Left ventricle myocardium inferior (tissue), 1 donor: ENCODE measurements at regions not wholly inside any gene's neighbourhood (a gene's known extent, or its start where the extent isn't known, plus 50 kb on each side); places are given as distances from the start of the nearest gene placed in this dataset.

Source experiments
- DNase-seq: peaks from one replicate; pipeline ENCODE4 v3.0.0-alpha.2; 2020
- H3K27ac ChIP-seq: fragments of 200-600 bp; replicated peaks from 2 replicates; pipeline ENCODE4 v1.8.0; 2021
- H3K27me3 ChIP-seq: fragments of 200-600 bp; 2 replicates; pipeline ENCODE4 v1.8.0; 2021; ENCODE audit warnings: low read depth
- H3K36me3 ChIP-seq: fragments of 200-600 bp; 2 replicates; pipeline ENCODE4 v1.8.0; 2021
- H3K4me1 ChIP-seq: fragments of 200-600 bp; 2 replicates; pipeline ENCODE4 v1.8.0; 2021
- H3K4me3 ChIP-seq: fragments of 200-600 bp; 2 replicates; pipeline ENCODE4 v1.8.0; 2021; ENCODE audit warnings: mild to moderate bottlenecking, moderate library complexity
- H3K9me3 ChIP-seq: fragments of 200-600 bp; replicated peaks from 2 replicates; pipeline ENCODE4 v1.8.0; 2021
- intact Hi-C: fragments of 100-400 bp; cut with micrococcal nuclease; formaldehyde crosslinking; loops from one replicate; pipeline ENCODE4 v1.11.0; 2022
- TF ChIP-seq, protein P1 (sequence below): fragments of 200-600 bp; IDR thresholded peaks from 2 replicates; pipeline ENCODE4 v1.8.0; 2021; ENCODE audit warnings: antibody characterized with exemption, mild to moderate bottlenecking, borderline replicate concordance
- donor health status: DM: no; HTN: yes; CAD: no; lungs with severe emphysema.

DNA sequence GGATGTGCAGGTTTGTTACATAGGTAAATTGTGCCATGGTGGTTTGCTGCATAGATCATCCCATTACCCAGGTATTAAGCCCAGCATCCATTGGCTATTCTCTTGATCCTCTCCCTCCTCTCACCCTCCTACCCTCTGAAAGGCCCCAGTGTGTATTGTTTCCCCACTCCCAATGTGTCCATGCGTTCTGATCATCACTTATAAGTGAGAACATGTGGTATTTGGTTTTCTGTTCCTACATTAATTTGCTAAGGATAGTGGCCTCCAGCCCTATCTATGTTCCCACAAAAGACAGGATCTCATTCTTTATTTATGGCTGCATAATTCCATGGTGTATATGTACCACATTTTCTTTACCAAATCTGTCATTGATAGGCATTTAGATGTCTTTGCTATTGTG, 243.3 kb upstream of the PDE4D start:
- DNase-seq, result no peak
- H3K4me3 ChIP-seq, result no peak overlapping the region
- no peaks in the 10 kb centered on the region for H3K36me3 ChIP-seq
- H3K9me3 ChIP-seq, result peaks cover 2% of the 10 kb centered on the region
- TF ChIP-seq, protein P1, sequence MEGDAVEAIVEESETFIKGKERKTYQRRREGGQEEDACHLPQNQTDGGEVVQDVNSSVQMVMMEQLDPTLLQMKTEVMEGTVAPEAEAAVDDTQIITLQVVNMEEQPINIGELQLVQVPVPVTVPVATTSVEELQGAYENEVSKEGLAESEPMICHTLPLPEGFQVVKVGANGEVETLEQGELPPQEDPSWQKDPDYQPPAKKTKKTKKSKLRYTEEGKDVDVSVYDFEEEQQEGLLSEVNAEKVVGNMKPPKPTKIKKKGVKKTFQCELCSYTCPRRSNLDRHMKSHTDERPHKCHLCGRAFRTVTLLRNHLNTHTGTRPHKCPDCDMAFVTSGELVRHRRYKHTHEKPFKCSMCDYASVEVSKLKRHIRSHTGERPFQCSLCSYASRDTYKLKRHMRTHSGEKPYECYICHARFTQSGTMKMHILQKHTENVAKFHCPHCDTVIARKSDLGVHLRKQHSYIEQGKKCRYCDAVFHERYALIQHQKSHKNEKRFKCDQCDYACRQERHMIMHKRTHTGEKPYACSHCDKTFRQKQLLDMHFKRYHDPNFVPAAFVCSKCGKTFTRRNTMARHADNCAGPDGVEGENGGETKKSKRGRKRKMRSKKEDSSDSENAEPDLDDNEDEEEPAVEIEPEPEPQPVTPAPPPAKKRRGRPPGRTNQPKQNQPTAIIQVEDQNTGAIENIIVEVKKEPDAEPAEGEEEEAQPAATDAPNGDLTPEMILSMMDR, result no peak
- H3K4me1 ChIP-seq, result no peaks in the 10 kb centered on the region
- no peak overlapping the region for H3K27ac ChIP-seq
- intact Hi-C loops, result no loop called here
- H3K27me3 ChIP-seq, result no peaks in the 10 kb centered on the region

DNA sequence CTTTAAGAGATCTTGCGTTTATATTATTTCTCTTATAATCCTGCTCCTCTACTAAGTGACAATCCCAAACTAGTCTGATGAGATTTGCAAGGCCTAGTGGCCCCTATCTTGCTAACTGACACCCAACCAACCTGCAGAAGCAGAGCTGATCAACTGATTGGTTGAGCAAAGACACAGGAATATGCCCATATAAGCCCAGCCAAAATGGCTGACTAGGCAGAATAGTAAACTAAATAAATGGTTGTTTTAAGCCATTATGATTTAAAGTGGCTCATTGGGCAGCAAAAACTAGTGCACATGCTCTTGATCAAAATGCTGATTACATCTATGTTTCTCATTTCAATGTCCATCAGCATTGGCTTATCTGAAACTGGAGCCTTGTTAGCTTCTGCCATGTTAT, 238.0 kb upstream of the PDE4D start:
- TF ChIP-seq, protein P1, result no peak
- H3K36me3 ChIP-seq, result no peaks in the 10 kb centered on the region
- no peak for DNase-seq
- no peaks in the 10 kb centered on the region for H3K4me1 ChIP-seq
- H3K9me3 ChIP-seq, result peaks cover 12% of the 10 kb centered on the region
- no peaks in the 10 kb centered on the region for H3K27me3 ChIP-seq
- H3K4me3 ChIP-seq, result no peak overlapping the region
- intact Hi-C loops, result no loop called here
- H3K27ac ChIP-seq, result no peak overlapping the region

DNA sequence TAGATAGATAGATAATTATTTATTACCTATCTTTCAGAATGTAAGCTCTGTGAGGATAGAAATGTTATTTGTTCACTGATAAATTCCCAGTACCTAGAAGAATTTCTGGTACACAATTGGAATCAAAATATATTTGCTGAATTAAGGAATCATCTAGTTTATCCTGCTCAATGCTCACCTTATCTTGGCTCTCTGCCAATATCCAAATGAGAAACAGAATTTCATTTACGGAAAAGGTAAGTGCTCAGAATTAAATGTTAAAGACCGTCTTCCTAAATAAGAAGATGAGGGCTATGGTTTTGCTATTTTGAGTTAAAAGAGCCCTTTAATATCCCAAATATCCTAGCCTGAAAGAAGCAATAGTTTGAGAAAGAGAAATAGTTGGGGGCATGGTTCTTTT, 232.1 kb upstream of the PDE4D start:
- H3K27me3 ChIP-seq, result no peaks in the 10 kb centered on the region
- no peak overlapping the region for H3K4me3 ChIP-seq
- DNase-seq, result no peak
- H3K27ac ChIP-seq, result no peak overlapping the region
- no peaks in the 10 kb centered on the region for H3K36me3 ChIP-seq
- intact Hi-C loops, result no loop called here
- no peaks in the 10 kb centered on the region for H3K4me1 ChIP-seq
- TF ChIP-seq, protein P1, result no peak
- no peaks in the 10 kb centered on the region for H3K9me3 ChIP-seq

DNA sequence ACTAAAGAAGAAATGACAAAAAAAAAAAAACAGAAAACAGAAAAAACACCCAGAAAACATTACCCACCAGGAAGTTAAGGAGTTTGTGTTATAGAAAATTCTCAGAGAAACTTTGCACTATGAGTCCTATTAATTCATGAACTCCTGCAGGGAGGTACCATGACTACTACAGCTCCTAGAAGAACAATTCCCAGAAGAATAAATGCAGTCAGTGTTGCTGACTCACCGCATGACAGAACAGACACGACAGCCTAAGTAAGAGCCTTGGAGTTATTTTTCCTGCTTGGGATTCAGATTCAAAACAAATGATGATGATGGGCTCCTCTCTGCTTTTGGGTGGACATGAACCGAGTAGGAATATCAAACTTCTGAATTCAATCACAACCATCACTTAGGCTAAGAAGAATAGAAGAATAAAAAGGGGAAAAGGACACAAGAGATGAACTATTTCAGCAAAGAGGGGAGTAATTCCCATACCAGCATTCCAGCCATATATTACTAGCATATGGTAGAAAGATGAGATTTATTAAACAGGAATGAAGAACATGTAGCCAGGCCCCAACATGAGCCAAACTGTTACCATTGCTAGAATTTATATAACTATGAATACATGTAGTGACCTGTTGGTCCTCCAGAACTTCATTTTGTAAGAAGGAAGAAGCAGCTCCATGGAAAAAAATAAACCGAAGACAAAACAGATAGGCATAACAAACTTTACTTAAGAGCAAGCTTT, 209.6 kb upstream of the PDE4D start:
- no peak overlapping the region for H3K27ac ChIP-seq
- intact Hi-C loops, result no loop called here

DNA sequence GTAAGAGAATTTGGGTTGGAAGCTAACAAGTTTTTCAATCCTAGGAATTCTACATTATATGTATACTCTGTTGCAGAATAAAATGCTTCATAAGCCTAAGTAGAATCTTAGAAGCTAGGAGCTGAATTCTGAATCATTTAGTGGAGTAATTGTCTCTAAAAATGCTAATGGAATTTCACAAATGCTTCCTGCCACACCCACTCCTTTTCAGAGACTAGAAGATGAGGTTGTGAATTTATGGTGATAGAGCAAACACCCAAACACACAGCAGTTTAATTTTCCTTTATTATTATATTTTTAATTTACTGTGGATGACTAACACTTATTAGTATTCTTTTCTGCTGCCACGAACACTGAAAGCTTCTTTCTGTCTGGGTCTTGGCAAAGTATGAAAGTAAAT, 208.0 kb upstream of the PDE4D start:
- no peak for DNase-seq
- Histone ChIP-seq H3K9me3 (no peaks in the 10 kb centered on the region), H3K27me3 (no peaks in the 10 kb centered on the region), H3K36me3 (no peaks in the 10 kb centered on the region), H3K27ac (no peak overlapping the region), H3K4me1 (no peaks in the 10 kb centered on the region), H3K4me3 (no peak overlapping the region)
- intact Hi-C loops, result no loop called here
- TF ChIP-seq, protein P1, result no peak

More for the DNA sequence above, 209.6 kb upstream of the PDE4D start:
- Histone ChIP-seq H3K4me1 (no peaks in the 10 kb centered on the region), H3K36me3 (no peaks in the 10 kb centered on the region), H3K27me3 (no peaks in the 10 kb centered on the region), H3K4me3 (no peak overlapping the region), H3K9me3 (no peaks in the 10 kb centered on the region)
- TF ChIP-seq, protein P1, result no peak
- no peak for DNase-seq
